Myocyte (in vitro differentiated cells): ENCODE measurements at regions not wholly inside any gene's neighbourhood (a gene's known extent, or its start where the extent isn't known, plus 50 kb on each side); places are given as distances from the start of the nearest gene placed in this dataset.
"Not testable (repeated sequence)": the region's sequence is repeated elsewhere in the genome, so short reads cannot be mapped to it uniquely, and the experiment has no call there.

Experiments
- DNase-seq: peaks from one replicate; pipeline ENCODE4 v3.0.0-alpha.2; 2012; ENCODE audit warnings: low read depth

DNA sequence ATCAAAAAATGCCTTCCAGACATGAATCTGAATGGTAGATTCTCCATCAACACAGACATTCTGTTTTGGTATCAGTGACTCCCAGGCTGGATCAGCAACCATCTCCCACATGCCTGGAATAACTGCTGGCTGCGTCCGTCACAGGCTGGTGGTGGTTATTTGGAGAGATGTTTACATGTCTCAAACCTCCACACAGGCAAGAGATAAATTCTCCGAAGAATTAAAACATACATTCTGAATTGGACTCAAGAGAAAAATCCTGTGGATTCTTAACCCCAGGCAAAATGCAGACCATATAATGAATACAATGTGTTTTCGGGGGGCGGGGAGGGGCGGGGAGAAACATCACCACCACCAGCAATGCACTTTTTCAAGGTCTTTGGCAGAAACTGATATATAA, 108.2 kb downstream of the THBS2 start:
- DNase-seq = peak; percentile 37

DNA sequence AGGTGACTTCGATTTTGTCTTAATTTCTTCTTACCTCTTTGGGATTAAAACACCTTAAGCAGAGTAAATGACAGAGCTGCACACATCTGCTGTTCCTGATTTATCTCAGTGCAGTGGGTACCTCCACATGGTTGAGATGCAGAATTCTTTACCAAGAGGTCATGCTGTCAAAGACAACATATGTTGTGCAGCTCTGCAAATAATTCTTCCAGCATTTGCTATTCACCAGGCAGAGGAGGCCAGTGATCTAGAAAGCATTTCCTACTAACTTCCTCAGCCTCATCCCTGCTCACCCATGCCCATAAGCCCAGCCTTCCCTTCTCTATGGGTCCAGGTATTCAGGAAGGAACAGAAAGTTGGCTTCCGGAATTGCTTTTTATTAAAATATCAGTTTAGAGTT, 109.3 kb downstream of the THBS2 start:
- DNase-seq = no peak

DNA sequence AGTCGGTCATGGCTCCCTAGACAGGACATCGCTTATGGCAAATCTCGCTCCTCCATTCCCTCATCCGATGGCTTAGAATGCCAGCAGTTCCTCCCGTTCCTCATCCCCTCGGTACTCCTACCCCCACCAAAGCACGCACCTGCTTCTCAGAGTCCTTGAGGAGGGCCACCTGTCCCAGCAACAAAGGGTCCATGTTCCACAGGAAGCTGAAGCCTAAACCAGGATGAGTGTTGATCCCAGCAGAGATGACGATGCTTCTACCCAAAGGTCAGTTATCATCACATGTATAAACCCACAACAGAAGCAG, 111.2 kb downstream of the THBS2 start:
- DNase-seq = no peak

DNA sequence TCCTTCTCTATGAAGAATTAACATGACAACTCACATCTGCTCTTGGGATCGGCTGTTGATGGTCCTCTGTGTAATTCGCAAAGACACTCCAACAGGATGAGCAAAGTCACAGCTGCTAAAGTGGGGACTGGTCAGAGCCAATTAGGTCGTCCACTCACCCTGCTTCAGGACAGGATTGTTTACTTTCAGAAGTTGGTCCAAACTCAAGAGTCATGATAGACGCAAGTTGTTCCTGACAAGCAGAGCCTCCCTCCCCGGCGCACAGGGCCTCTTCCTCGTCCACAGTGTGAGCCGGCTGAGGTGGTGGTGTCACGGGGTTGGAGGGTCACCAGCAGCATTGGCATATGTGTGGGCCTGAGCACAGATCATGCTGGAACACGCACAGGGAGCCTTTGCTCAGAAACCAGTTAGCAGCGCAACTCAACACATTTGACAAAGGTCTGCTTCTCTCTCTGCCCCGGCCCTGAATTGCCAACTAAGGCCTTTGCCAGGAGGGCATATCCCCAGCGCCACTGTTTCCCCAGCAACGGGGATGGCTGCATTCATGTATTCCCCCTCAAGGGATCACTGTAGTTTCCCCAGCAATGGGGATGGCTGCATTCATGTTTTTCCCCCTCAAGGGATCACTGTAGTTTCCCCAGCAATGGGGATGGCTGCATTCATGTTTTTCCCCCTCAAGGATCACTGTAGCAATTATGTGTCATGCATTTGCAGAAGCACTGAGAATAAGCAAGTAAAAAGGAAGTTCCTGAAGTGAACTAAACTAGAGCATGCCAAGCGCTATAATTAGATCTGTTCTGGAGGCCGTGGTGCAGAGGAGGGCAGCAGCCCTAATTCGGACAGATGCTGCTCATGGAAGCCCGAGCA, 111.7 kb downstream of the THBS2 start:
- DNase-seq = peak; percentile 47

DNA sequence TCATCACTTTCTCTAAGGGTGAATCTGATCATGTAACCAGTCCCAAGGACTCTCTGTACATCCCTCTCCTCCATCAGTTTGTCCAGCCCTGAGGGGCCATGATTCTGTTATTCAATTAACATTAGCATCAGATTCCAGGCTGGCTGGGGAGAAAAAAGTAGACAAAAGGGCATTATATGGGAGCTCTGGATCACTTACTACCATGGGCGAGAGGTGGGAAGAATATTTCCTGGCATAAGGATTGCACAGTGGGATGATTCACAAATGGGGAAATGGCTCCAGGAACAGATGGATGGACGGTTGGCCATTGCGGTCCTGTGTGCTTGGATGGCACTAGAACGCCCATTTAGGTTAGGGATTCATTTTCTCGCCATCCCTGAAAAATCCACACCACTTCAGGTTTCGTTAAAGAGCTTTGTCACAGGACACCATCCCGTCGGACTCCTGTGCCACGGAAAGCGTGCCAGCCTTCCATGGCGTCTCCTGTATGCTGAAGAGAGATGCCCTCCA, 112.6 kb downstream of the THBS2 start:
- no peak for DNase-seq

DNA sequence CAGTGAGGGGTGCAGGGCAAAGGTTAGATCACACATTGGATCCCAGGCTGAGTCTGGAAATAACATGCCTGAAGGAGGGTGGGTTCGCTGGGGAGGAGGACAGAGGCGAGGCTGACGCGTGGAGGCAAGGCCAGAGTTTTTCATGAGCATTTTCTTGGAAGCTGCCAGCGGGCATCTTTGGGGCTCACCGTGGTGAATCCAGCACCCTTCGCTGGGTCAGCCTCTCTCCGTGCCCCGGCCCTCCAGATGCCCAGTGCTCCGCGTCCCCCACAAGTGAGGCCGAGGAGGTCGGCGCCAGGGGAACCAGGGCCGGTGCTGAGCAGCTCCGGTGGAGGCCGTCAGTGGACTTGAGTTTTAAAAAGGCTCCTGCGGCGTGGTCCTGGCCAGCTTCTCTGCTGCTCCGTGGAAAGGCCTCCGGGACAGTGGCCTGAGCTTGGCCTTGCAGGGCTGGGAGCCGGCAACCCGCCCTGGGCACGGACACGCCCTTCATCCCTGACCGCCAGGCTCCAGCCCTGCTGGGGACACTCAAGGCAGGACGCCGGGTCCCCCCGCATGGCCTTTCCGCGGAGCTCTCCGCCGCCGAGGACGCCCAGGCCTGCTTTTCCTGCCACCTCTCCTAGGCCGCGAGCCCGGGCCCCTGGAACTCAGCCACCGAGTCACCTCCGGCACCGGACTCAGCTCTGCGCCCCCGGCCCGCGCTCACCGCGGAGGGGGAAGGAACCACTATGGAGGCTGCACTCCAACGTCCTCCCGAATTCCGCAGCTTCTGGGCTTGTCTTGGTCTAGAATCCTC, 114.3 kb downstream of the THBS2 start:
- no peak for DNase-seq

DNA sequence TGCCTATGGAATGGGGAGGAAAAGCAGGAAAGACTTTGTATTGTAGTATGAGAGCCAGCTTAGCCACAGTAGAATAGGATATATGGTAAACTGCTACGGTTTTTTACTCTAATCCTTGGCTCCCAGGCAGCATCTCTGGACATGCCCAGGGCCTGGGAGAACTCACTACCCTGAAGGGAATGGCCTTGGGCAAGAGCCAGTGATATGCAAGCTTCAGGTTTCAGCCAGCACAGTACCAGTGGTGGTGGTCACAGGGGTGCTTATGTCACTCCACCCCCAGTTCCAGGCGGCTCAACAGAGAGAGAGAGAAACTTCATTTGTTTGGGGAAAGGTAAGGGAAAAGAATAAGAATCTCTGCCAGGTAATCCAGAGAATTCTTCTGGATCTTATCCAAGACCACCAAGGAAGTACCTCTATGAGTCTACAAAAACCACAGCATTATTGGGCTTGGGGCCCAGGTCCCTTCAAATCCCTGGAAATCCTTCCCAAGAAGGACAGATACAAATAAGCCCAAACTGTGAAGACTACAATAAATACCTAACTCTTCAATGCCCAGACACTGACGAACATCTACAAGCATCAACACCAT, 121.2 kb downstream of the THBS2 start:
- no peak for DNase-seq

DNA sequence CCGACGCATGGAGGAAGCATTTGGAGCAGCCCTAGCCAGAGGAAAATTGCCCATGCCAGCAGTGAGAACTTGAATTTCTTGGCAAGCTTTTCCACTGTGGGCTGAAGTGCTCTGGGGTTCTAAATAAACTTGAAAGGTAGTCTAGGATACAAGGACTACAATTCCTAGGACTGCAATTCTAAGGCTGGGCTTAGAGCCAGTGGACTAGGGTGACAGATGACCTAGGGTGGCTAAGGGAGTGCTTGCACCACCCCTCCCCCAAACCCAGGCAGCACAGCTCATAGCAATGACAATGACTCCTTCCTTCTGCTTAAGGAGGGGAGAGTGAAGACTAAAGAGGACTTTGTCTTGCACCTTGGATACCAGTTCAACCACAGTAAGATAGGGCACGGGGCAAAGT, 122.3 kb downstream of the THBS2 start:
- DNase-seq = peak; percentile 39

DNA sequence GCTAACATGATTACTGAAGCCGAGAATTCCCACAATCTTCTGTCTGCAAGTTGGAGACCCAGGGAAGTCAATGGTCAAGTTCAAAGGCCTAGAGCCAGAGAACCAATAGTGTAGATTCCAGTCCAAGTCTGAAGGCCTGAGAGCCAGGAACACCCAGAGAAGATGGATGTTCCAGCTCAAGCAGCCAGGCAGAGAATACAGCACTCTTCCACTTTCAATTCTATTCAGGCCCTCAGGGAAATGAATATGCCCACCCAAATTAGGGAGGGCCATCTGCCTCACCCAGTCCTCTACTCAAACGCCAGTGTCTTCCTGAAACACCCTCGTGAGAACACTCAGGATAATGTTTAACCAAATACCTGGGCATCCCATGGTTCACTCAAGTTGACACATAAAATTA, 123.5 kb downstream of the THBS2 start:
- DNase-seq = no peak

DNA sequence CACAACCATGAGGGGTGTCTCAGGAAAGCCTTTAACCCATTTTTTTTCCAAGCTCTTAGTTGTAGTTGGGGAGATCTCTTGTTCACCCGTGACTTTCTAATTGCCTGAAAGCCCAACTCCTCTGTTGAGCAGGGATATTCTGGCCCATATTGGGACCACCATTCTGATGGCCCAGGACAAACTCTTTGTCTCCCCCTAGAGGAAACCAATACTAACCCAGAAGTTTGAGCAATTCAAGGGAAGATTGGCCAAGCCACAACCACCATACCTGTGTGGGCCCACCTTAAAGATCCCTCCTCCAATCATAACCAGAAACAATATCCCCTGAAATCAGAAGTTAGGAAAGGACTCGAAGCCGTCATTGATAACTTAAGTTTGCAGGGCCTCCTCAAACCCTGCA, 132.6 kb downstream of the THBS2 start:
- DNase-seq = no peak

DNA sequence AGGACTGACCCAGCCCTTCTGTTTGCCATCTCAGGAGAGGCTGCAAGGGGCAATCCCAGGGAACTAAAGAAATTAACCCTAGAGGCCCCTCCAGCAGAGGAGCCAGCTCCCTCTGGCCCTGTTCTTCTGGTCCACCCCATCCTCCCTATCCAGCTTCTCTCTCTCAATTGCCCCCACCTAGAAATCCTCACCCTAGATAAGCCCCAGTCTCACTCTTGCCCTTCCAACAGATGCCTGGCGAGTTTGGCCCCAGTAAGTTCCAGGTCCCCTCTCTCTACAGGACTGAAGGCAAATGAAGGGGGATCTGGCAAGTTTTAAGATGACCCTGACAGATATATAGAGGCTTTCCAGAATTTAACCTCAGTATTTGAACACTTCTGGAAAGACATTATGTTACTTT, 134.0 kb downstream of the THBS2 start:
- DNase-seq = no peak

DNA sequence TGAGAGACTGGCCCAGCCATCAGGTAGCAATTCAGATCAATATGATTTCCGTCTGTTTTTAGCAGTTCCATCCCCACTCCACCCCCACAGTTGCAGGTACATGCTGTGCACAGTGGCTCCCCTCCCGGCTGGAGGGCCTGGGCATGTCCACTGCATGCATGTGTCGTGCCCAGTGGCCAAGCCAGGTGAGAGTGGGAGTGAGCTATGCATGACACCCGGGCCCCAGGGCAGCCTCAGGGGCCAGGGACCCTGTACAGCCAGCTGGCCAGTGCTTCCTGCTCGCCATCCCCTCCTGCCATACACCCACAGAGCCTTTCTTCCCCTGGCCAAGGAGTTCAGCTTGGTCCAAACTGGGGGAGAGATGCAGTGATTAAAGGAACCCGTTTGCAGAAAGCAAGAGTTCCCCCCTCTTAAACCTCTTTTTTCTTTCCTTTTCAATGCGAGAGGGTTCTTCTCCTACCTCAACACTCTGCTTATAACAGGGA, 135.3 kb downstream of the THBS2 start:
- no peak for DNase-seq

DNA sequence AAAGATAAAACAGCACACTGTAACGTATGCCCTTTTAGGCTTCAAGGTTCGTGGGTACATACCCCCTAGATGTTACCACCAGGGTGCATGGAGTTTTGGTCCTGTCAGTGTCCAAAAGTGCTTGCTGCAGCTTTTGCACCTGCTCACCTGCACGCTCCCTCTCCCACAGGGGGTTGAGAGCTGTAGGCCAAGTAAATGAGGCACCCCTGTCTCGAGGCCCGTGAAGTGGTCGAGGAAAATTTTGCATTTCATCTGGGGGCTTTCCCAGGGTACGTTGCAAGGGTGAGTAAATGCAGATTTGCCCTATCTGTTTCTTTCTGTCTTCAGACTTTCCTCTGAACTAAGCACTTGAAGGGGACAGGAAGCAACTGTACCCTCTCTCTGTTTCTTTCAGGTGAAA, 136.0 kb downstream of the THBS2 start:
- DNase-seq = no peak

DNA sequence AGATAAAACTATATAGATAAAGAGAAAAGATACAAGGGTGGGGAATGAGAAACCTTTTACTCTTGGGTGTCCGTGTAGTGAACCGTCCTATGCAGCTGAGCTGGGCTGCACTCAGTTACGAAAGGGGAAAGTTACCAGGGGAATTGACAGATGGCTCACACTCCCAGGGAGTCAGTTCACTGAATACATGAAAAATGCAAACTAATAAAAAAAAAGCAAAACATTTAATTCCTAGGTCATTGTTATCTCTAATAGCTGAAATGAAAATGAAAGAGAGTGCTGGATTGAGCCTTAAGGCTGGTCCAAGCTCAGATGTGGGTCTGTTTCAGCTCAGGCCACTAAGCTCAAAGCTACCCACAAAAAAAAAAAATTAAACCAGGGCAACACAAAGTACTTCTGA, 138.0 kb downstream of the THBS2 start:
- DNase-seq = no peak

DNA sequence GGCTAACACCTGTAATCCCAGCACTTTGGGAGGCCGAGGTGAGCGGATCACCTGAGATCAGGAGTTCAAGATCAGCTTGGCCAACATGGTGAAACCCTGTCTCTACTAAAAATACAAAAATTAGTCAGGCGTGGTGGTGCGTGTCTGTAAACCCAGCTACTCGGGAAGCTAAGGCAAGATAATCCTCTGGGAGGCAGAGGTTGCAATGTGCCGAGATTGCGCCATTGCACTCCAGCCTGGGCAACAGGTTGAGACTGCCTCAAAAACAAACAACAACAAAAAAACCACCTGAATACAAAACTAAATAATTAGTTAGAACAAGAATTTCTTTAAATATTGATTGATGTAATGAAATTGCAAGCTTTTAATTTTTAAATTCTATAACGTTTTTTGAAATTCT, 139.0 kb downstream of the THBS2 start:
- DNase-seq = not testable (repeated sequence)

DNA sequence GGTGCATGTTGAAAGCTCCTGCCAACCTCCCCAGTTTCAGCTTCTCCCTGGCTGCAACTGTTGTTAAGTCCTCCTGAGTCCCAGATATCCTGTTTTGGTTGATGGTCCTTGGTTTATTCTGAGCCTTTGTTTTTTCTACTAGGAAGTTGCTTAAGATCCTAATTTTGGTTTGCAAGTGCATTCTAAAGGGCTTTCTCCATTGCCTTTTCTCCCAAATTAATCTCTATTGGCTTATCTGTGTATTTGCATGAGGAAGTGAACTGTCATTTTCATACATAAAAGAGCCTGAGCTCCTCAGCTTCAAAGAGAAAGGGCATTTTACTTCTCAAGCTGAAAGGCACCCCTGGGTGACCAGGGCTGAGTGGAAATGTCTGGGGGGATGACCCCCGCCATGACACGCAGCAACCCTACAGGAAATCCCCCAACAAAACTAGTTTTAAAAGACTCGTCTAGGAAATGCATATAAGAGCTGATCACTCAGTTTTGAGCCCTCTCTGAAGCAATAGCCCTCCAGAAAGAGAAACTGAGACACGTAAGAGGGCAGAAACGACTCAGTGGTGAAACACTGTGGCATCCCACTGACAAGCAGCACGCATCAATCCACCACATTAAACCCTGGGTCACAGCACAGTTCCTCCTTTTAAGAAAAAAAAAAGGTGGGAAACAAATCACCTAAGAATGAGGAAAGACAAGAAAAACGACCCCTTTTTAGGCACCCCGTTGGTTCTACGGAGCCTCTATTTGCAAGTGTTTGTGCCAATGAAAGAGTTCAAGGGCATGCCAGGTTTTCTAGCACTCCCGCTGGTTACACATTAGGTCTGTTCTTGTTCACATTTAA, 140.9 kb downstream of the THBS2 start:
- DNase-seq = no peak

DNA sequence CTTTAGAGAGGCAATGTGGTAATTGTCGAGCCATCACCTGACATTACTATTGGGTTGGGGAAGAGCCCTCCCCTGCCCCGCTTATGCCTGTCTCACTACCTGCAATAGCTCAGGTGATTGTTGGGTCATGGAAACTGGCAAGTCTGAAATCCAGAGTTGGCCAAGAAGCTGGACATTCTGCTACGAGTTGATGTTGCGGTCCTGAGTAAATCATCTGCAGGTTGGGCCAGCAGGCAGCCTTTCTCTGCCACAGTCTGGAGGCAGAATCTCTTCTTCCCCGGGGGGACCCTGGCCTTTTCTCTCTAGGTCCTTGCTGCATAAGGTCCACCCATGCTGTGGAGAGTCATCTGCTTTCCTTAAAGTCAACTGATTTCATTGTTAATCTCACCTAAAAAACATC, 142.4 kb downstream of the THBS2 start:
- no peak for DNase-seq

DNA sequence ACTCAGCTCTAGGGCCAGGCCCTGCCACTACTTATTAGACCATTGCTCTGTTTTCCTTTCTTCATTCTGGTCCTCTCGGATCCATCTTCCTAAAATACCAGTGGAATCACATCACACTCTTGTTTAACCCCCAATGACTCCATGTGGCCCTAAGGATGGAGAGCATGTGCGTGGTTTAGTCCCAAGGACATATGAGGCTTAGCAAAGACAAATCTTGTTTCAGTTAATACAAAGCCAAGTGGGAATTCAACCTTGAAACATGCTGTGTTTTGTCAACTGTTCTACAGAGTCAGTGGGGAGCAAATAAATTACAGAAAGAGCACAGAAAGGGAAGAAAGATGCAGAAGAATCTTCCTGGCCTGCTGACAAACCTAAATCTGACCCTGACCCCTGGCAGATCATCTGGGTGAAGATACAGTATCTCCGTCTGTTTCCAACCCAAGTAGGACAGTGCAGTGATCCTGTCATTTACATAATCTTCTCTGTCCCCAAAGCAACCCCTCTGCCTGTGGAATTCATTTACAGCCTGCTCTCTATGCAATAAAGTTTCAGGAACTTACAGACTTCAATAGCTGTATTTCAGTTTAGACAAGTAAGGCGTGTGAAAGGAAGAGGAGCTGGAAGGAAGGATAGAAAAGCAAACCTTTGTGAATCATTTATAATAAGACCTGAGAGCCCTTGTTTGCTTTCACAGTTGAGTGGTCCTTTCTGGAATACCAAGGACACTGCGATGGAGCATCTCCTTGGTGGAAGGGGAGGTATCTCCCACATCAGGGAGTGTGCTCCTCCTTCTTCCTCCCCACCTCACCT, 144.0 kb downstream of the THBS2 start:
- DNase-seq = peak; percentile 53

DNA sequence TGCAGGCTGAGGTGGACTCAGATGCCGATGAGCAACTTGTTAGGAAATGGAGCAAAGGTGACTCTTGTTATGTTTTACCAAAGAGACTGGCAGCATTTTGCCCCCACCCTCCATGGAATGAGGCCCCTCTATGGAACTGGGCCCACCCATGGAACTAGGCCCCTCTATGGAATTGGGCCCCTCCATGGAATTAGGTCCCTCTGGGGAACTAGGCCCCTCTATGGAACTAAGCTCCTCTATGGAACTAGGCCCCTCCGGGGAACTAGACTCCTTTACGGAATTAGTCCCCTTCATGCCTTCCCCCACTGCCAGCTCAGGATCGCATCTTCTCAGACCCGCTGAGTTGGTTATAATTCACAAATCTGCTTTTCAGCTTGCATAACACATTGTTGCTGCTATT, 144.9 kb downstream of the THBS2 start:
- DNase-seq = no peak

DNA sequence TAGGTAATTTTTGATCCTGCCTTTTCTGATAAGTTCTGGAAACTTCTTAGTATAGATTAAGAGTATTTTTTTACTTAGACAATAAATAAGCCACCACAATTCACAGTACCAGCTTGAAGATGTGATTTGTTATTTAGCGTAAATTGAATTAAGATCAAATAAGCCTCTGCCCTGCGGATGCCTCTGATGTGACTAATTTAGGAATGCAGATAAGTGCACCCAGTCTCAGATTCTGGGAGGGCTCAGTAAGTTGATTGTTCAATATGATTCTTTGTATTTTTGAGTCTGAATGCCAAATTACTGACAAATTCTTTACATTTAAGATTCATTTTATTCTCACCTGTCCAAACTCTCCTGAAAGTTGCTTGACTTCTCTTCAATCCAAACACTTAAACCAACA, 147.5 kb downstream of the THBS2 start:
- DNase-seq = peak; percentile 45
